Naive thymus-derived CD8-positive, alpha-beta T cell (primary cell): ENCODE measurements at regions not wholly inside any gene's neighbourhood (a gene's known extent, or its start where the extent isn't known, plus 50 kb on each side); places are given as distances from the start of the nearest gene placed in this dataset.

Experiments used
- ATAC-seq, 2 donors: fragments of 150-1000 bp; cut with Tn5 transposase in 1 of 2; sonication (Bioruptor Pico), chemical (Tn5 transposase) in 1 of 2; 1 replicate in 1 of 2; 2 replicates in 1 of 2; pipeline ENCODE4 v1.10.0; 2021; ENCODE audit warnings: mild to moderate bottlenecking in 2 of 2, moderate library complexity in 2 of 2
- POLR2A ChIA-PET: fragments of 350-600 bp; sonication (Branson Sonifier 250); formaldehyde crosslinking; loops from one replicate; lab custom pipeline; 2021; ENCODE audit warnings: antibody characterized with exemption; lab: Charles Lee
- DNase-seq, 10 donors: peaks; one replicate each; pipeline versions ENCODE4 v3.0.0 to v3.0.0-alpha.2; 2020 to 2022
- H3K27ac Mint-ChIP-seq, 10 donors: one replicate each; pipeline ENCODE4 v1.8.0; 2020 to 2022; ENCODE audit warnings: mild to moderate bottlenecking in 10 of 10, mixed read lengths in 10 of 10, moderate library complexity in 4 of 10, inconsistent platforms in 1 of 10
- H3K27me3 Mint-ChIP-seq, 5 donors: one replicate each; pipeline ENCODE4 v1.8.0; 2021 to 2022; ENCODE audit warnings: mixed read lengths in 5 of 5
- H3K36me3 Mint-ChIP-seq, 3 donors: one replicate each; pipeline ENCODE4 v1.8.0; 2020 to 2022; ENCODE audit warnings: mixed read lengths in 3 of 3, mild to moderate bottlenecking in 2 of 3, inconsistent platforms in 1 of 3
- H3K4me1 Mint-ChIP-seq, 4 donors: one replicate each; pipeline ENCODE4 v1.8.0; 2021 to 2022; ENCODE audit warnings: mixed read lengths in 4 of 4
- H3K4me3 Mint-ChIP-seq, 10 donors: one replicate each; pipeline ENCODE4 v1.8.0; 2020 to 2022; ENCODE audit warnings: mild to moderate bottlenecking in 10 of 10, mixed read lengths in 10 of 10, moderate library complexity in 6 of 10, inconsistent platforms in 1 of 10
- H3K9me3 Mint-ChIP-seq, 9 donors: one replicate each; pipeline ENCODE4 v1.8.0; 2020 to 2022; ENCODE audit warnings: mixed read lengths in 9 of 9, mild to moderate bottlenecking in 3 of 9, inconsistent platforms in 1 of 9, moderate library complexity in 1 of 9

DNA sequence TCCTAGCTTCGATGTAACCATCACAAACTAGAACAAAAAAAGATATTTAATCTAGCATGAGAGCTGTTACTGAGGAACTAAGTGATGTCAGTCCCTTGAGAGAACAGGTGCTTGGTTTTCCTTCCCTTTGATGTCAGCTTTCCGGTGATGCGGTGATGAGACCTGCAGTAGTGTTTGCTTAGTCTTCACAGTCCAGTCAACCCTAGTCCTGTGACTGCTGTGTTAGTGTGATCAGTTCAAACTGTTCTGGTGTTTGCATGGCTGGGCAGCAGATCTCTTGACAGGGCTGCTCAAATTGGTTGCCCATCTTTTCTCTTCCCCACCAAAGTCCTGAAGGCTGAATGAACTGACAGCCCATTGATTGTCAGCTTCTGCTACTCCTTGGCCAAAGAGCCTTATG lies 608.6 kb upstream of the DAB2 start:
- Mint-ChIP-seq H3K4me3 (peak overlapping the region in 1 of 10 donors; percentile 22), H3K27me3 (peaks cover 1 to 11% (median 7%) of the 10 kb centered on the region in 5 donors), H3K36me3 (no peaks in the 10 kb centered on the region), H3K9me3 (no peaks in the 10 kb centered on the region), H3K27ac (peak overlapping the region in 3 of 10 donors; percentile 33 to 43 (median 33)), H3K4me1 (peaks cover 3 to 17% (median 5%) of the 10 kb centered on the region in 4 donors)
- POLR2A ChIA-PET, result no interaction called here
- DNase-seq (peak in 7 of 10 donors; percentile 3 to 68 (median 33)), ATAC-seq (peak; percentile 91 to 92)

DNA sequence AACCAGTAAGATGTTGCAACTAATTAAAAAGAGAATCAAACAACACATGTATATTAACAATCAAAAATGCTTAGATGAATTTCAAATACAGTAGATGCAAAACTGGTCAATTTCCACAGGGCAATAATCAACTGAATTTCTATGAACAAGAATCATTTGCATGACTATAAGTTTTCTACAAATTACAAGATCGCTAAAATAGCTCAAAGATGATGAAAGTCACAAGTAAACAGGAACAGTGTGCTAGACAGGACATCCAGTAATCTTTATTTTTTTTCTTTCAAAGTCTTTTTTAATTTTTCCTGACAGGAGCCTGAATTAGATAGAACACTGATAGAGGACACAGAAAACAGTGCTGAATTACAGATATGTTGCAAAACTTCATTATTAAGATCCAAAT lies 608.2 kb upstream of the DAB2 start:
- POLR2A ChIA-PET, result no interaction called here
- Mint-ChIP-seq H3K9me3 (no peaks in the 10 kb centered on the region), H3K4me3 (no peak overlapping the region), H3K27me3 (peaks cover 1 to 9% (median 6%) of the 10 kb centered on the region in 5 donors), H3K27ac (peak overlapping the region in 2 of 10 donors; percentile 33), H3K36me3 (no peaks in the 10 kb centered on the region), H3K4me1 (peaks cover 3 to 17% (median 5%) of the 10 kb centered on the region in 4 donors)
- ATAC-seq (peak in 1 of 2 donors; percentile 16), DNase-seq (no peak)

DNA sequence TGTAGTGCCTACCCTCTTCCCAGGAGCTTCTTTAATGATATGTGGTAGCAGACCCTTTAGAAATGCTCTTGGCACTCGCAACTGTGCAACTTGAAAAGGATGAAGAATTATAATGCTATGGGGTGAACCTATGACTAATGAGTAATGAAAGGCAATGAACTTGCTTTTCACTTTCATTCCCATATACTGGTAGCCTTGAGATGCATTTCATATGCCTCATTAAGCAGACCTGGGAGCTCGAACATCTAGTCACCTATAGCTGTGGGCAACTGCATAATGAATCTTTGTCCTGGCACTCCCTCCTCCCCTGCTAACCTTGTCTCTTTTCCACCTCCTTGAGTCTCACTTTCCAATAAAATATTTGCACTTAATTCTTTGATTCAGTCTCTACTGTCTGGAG lies 605.9 kb upstream of the DAB2 start:
- POLR2A ChIA-PET, result no interaction called here
- H3K36me3 Mint-ChIP-seq, result no peaks in the 10 kb centered on the region
- DNase-seq (no peak), ATAC-seq (no peak)
- H3K9me3 Mint-ChIP-seq, result no peaks in the 10 kb centered on the region
- H3K4me1 Mint-ChIP-seq, result peaks cover 3 to 17% (median 5%) of the 10 kb centered on the region in 4 donors
- H3K4me3 Mint-ChIP-seq, result no peak overlapping the region
- H3K27me3 Mint-ChIP-seq, result peaks cover 1 to 11% (median 9%) of the 10 kb centered on the region in 5 donors
- H3K27ac Mint-ChIP-seq, result no peak overlapping the region

DNA sequence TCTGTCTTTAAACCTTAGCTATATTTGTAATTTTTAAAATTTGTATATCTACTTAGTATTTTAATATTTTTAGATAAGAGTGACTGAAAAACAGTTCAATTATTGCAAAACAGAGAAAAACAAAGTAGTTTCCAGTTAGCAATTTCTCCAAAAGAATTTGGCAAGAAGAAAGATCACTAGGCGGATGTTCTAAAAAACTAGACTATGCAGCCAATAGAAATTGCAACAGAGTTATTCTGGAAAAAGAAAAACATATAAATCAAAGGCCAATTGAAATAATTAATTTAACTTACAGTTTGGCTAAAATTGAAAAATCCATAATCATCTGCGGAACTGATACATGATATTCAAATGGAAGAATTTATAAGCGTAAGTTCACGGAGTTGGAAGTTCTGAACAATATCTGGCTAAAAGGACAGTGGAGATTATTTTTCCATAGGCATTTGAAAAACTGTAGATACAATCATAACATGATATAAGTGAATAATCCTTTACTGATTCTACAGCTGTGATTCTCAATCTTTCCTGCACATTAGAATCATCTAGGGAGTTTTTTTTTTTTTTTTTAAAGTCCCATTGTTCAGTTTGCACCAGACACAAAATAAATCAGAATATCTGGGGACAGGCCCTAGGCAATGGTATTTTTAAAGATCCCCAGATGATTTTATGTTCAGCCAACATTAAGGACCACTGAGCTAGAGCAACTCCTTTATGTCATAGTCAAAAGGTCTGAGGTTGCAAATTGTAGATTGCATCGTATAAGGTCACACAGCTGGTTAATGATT lies 605.1 kb upstream of the DAB2 start:
- Mint-ChIP-seq H3K9me3 (no peaks in the 10 kb centered on the region), H3K27me3 (peaks cover 4 to 12% (median 9%) of the 10 kb centered on the region in 5 donors), H3K4me1 (peaks cover 3 to 17% (median 5%) of the 10 kb centered on the region in 4 donors), H3K4me3 (no peak overlapping the region), H3K36me3 (no peaks in the 10 kb centered on the region), H3K27ac (no peak overlapping the region)
- POLR2A ChIA-PET, result no interaction called here
- DNase-seq (no peak), ATAC-seq (no peak)

DNA sequence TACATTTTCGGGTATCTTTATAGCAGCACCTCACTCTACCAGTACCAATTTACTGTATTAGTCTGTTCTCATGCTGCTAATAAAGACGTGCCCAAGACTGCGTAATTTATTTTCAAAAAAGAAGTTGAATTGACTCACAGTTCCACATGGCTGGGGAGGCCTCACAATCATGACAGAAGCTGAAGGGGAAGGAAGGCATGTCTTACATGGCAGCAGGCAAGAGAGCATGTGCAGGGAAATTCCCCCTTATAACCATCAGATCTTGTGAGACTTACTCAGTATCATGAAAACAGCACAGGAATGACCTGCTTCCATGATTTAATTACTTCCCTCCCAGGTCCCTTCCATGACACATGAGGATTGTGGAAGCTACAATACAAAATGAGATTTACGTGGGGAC lies 602.6 kb upstream of the DAB2 start:
- no peak overlapping the region for H3K4me3 Mint-ChIP-seq
- DNase-seq, result no peak
- POLR2A ChIA-PET, result no interaction called here
- H3K27me3 Mint-ChIP-seq, result peaks cover 5 to 22% (median 9%) of the 10 kb centered on the region in 5 donors
- H3K36me3 Mint-ChIP-seq, result peaks cover 0 to 8% (median 0%) of the 10 kb centered on the region in 3 donors
- H3K4me1 Mint-ChIP-seq, result peaks cover 0 to 3% (median under 1%) of the 10 kb centered on the region in 4 donors
- H3K27ac Mint-ChIP-seq, result no peak overlapping the region
- ATAC-seq, result no peak
- no peaks in the 10 kb centered on the region for H3K9me3 Mint-ChIP-seq

DNA sequence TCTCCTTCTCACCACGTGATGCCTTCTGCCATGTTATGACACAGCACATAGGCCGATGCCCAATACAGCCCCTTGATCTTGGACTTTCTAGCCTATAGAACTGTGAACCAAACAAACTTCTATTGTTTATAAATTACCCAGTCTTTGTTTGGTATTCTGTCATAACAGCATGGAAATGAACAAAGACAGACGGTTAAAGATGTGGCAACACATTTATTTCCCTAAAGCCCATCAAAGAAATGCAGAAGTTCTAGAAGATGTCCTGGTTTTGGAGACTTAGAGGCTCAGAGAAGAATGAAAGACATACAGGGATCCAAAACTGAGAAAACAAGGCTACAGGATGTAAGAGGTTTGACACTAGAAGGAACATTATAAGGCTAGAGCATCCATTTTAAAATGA lies 600.8 kb upstream of the DAB2 start:
- Mint-ChIP-seq H3K27ac (no peak overlapping the region), H3K27me3 (peaks cover 5 to 22% (median 8%) of the 10 kb centered on the region in 5 donors), H3K4me3 (no peak overlapping the region), H3K36me3 (peaks cover 0 to 8% (median 0%) of the 10 kb centered on the region in 3 donors), H3K9me3 (no peaks in the 10 kb centered on the region), H3K4me1 (no peaks in the 10 kb centered on the region)
- ATAC-seq (no peak), DNase-seq (no peak)
- POLR2A ChIA-PET, result no interaction called here

DNA sequence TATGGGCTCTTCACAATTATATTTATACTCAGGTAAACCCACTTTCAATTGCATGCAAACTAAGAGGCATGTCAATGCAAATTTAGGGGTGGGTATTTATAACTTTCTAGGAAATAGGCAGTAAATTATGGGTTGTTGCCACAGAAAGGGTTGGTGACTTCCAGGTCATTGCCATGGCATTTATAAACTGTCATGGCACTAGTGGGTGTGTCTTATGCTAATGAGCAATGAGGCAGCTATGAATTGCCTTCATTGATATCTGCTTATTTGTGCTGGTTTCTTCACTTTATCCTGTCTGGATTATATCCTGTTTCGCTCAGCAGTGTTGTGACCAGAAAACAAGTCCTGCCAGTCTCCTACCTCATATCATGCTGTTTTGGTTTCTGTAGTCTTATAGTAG lies 597.3 kb upstream of the DAB2 start:
- Mint-ChIP-seq H3K4me3 (no peak overlapping the region), H3K4me1 (no peaks in the 10 kb centered on the region), H3K27me3 (peaks cover 0 to 20% (median 9%) of the 10 kb centered on the region in 5 donors), H3K27ac (no peak overlapping the region), H3K9me3 (peaks cover 0 to 5% (median 0%) of the 10 kb centered on the region in 9 donors), H3K36me3 (peaks cover 0 to 8% (median 0%) of the 10 kb centered on the region in 3 donors)
- ATAC-seq (no peak), DNase-seq (no peak)
- POLR2A ChIA-PET, result no interaction called here

DNA sequence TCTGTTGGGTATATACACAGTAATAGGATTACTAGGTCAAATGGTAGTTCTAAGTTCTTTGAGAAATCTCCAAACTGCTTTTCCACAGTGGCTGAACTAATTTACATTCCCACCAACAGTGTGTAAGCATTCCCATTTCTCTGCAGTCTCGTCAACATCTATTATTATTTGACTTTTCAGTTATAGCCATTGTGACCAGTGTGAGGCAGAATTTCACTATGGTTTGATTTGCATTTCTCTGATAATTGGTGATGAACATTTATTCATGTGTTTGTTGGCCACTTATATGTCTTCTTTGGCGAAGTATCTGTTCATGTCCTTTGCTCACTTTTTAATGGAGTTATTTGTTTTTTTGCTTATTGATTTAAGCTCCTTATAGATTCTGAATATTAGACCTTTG lies 596.2 kb upstream of the DAB2 start:
- POLR2A ChIA-PET, result no interaction called here
- H3K27me3 Mint-ChIP-seq, result peaks cover 0 to 18% (median 7%) of the 10 kb centered on the region in 5 donors
- no peak overlapping the region for H3K27ac Mint-ChIP-seq
- H3K4me1 Mint-ChIP-seq, result no peaks in the 10 kb centered on the region
- H3K4me3 Mint-ChIP-seq, result no peak overlapping the region
- peaks cover 0 to 5% (median 0%) of the 10 kb centered on the region in 9 donors for H3K9me3 Mint-ChIP-seq
- H3K36me3 Mint-ChIP-seq, result peaks cover 0 to 8% (median 0%) of the 10 kb centered on the region in 3 donors
- no peak for ATAC-seq
- peak in 1 of 10 donors; percentile 5 for DNase-seq

DNA sequence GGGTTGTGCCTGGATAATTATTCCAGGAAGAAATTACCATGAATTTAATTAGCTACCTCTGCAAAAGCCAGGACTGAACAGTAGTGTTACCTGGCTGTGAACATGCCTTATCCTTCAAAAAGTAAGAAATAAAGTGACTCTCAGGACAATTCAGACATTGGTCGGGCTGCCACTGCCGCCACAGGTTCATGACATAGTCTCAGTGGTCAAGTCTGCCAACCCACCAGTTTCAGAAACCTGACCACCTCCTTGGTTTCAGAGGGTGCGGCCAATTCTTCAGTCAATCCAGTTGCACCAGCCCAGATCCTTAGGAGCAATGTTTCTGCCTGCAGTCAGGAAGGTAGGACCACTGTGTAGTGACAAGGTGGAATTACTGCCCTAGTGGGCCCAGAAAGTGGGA lies 593.1 kb upstream of the DAB2 start:
- Mint-ChIP-seq H3K4me1 (no peaks in the 10 kb centered on the region), H3K27ac (no peak overlapping the region), H3K4me3 (no peak overlapping the region), H3K9me3 (peaks cover 0 to 5% (median 0%) of the 10 kb centered on the region in 9 donors), H3K36me3 (no peaks in the 10 kb centered on the region), H3K27me3 (peaks cover 7 to 10% (median 7%) of the 10 kb centered on the region in 5 donors)
- DNase-seq (no peak), ATAC-seq (no peak)
- POLR2A ChIA-PET, result no interaction called here

DNA sequence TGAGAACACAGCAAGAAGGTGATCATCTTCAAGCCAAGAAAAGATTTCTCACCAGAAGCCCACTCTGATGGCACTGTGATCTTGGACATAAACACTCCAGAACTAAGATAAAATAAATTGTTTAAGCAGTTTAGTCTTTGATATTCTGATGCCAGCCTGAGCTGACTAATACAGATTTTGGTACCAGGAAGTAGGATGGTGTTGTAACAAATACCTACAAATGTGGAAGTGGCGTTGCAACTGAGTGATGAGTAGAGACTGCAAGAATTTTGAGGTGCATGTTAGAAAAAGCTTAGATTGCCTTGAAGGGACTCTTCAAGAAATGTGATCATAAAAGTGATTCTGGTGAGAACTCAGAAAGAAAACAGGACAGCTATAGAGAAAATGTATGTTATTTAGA lies 592.4 kb upstream of the DAB2 start:
- ATAC-seq (no peak), DNase-seq (no peak)
- Mint-ChIP-seq H3K9me3 (peaks cover 0 to 5% (median 0%) of the 10 kb centered on the region in 9 donors), H3K27me3 (peaks cover 7 to 10% (median 8%) of the 10 kb centered on the region in 5 donors), H3K27ac (no peak overlapping the region), H3K36me3 (no peaks in the 10 kb centered on the region), H3K4me3 (no peak overlapping the region), H3K4me1 (no peaks in the 10 kb centered on the region)
- POLR2A ChIA-PET, result no interaction called here

DNA sequence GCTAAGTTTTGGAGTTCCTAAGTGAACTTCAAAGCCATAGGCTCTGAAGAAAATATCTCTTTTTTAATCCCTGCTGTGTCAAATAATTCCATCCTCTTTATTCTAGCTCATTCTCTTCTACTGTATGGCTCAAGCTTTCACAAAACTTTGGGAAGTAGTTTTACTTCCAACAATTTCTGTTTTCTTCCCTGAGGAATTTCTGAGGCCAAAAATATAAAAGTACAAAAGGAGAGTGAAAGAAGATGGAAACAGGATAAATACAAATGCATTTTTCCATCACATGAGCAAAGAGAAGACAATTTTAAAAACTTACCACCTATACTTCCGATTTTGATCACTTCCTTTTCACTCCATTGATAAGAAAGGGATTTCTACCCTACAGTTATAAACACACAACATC lies 585.7 kb upstream of the DAB2 start:
- H3K4me3 Mint-ChIP-seq, result no peak overlapping the region
- H3K27ac Mint-ChIP-seq, result no peak overlapping the region
- ATAC-seq (no peak), DNase-seq (no peak)
- H3K27me3 Mint-ChIP-seq, result peaks cover 8 to 30% (median 13%) of the 10 kb centered on the region in 5 donors
- peaks cover 0 to 18% (median 11%) of the 10 kb centered on the region in 3 donors for H3K36me3 Mint-ChIP-seq
- POLR2A ChIA-PET, result no interaction called here
- H3K4me1 Mint-ChIP-seq, result no peaks in the 10 kb centered on the region
- H3K9me3 Mint-ChIP-seq, result peaks cover 0 to 20% (median 13%) of the 10 kb centered on the region in 9 donors

DNA sequence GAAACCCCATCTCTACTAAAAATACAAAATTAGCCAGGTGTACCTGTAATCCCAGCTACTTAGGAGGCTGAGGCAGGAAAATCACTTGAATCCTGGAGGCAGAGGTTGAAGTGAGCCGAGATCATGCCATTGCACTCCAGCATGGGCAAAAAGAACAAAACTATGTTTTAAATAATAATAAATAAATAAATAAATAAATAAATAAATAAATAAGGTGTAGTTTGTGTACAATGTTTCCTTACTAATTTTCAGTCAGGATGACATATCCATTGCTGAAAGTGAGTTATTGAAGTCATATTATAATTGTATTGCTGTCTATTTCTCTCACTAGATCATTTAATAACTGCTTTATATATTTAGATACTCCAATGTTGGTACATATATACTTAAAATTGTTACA lies 581.5 kb upstream of the DAB2 start:
- POLR2A ChIA-PET, result no interaction called here
- Mint-ChIP-seq H3K4me1 (no peaks in the 10 kb centered on the region), H3K36me3 (peaks cover 0 to 18% (median 11%) of the 10 kb centered on the region in 3 donors), H3K27ac (no peak overlapping the region), H3K4me3 (no peak overlapping the region), H3K27me3 (peaks cover 7 to 30% (median 8%) of the 10 kb centered on the region in 5 donors), H3K9me3 (peaks cover 0 to 19% (median 13%) of the 10 kb centered on the region in 9 donors)
- ATAC-seq (no peak), DNase-seq (no peak)

DNA sequence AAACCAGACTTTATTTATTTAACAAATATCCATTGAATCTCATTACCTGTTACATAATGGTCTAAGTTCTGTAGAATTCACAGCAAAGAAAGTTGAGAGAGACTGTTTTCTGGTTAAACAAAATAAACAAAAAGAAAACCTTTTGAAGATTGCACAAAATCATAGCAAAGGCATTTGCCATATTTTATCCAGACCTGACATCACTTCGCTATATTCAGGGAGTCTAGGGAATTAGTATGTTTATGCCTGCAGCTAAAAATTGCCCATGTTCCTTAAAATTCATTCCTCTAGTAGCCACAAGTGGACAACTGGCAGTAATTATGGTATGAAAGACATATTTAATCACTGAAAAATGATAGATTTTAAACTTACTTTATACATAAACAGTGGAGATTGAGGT lies 577.0 kb upstream of the DAB2 start:
- Mint-ChIP-seq H3K4me1 (no peaks in the 10 kb centered on the region), H3K27ac (no peak overlapping the region), H3K27me3 (peaks cover 0 to 5% (median 2%) of the 10 kb centered on the region in 5 donors), H3K36me3 (no peaks in the 10 kb centered on the region), H3K9me3 (peaks cover 0 to 2% (median 0%) of the 10 kb centered on the region in 9 donors), H3K4me3 (no peak overlapping the region)
- no peak for ATAC-seq
- no peak for DNase-seq
- POLR2A ChIA-PET, result no interaction called here
